Epithelial cell of proximal tubule (primary cell): ENCODE measurements at regions not wholly inside any gene's neighbourhood (a gene's known extent, or its start where the extent isn't known, plus 50 kb on each side); places are given as distances from the start of the nearest gene placed in this dataset.

ENCODE experiments used
- DNase-seq: peaks from one replicate; pipeline ENCODE4 v3.0.0-alpha.2; 2011; ENCODE audit warnings: low read depth
- H3K4me3 ChIP-seq: 2 replicates; pipeline ENCODE4 v1.5.1; 2011; ENCODE audit warnings: low read depth, mild to moderate bottlenecking, low read length
- CTCF ChIP-seq: conservative IDR thresholded peaks from 2 replicates; pipeline ENCODE4 v1.5.1; 2012; ENCODE audit warnings: low read depth, mild to moderate bottlenecking, low read length

- no peak overlapping the region for H3K4me3 ChIP-seq
- TF ChIP-seq CTCF: no peak
- no peak for DNase-seq
Measured at GRCh38 chr7:93751421-93751820, 139.1 kb downstream of the TFPI2 start.

GRCh38 chr7:93750986-93751385 is 139.6 kb downstream of the TFPI2 start:
- H3K4me3 ChIP-seq: no peak overlapping the region
- TF ChIP-seq CTCF: no peak
- DNase-seq: no peak

DNA sequence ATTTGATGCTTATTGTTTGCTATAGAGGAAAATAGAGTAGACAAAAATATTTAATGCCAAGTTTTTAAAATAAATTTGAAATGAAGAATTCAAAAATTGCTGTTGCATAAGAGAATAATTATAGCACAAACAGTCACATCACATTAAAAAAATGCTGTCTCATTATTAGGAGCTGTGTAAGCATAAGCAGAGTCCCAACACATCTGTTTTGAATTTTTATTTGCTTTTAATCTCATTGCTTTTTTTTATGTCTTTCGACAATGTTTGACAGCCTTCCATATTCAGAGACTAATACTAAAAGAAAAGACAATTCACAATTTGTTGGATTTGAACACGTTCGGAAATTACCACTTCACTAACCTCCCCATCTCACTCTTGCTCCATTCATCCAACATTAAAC is 143.5 kb downstream of the TFPI2 start:
- TF ChIP-seq CTCF: no peak

GRCh38 chr7:93739424-93739823 is 151.1 kb downstream of the TFPI2 start:
- TF ChIP-seq CTCF: no peak
- H3K4me3 ChIP-seq: no peak overlapping the region
- no peak for DNase-seq

More for the DNA sequence above, 143.5 kb downstream of the TFPI2 start:
- no peak overlapping the region for H3K4me3 ChIP-seq
- DNase-seq: no peak

- no peak for TF ChIP-seq CTCF
- no peak for DNase-seq
- H3K4me3 ChIP-seq: no peak overlapping the region
Measured at GRCh38 chr7:93737953-93738352, 152.6 kb downstream of the TFPI2 start.

- no peak for DNase-seq
- TF ChIP-seq CTCF: no peak
- no peak overlapping the region for H3K4me3 ChIP-seq
Measured at GRCh38 chr7:93736668-93737369, 153.7 kb downstream of the TFPI2 start.

GRCh38 chr7:93728292-93728691 is 153.8 kb upstream of the CALCR start:
- DNase-seq: peak; percentile 26
- H3K4me3 ChIP-seq: no peak overlapping the region
- TF ChIP-seq CTCF: no peak
